WTC11 (cell line): ENCODE measurements at regions not wholly inside any gene's neighbourhood (a gene's known extent, or its start where the extent isn't known, plus 50 kb on each side); places are given as distances from the start of the nearest gene placed in this dataset.

Experiments
- ATAC-seq: fragments of 200-7000 bp; cut with Tn5 transposase; 2 replicates; pipeline ENCODE4 v1.10.0; 2021; ENCODE audit warnings: mild to moderate bottlenecking, moderate library complexity
- CTCF ChIA-PET: fragments of 300-600 bp; sonication (Branson Sonifier 250); formaldehyde crosslinking; loops from one replicate; lab custom pipeline; 2021; ENCODE audit warnings: antibody characterized with exemption; lab: Charles Lee
- POLR2A ChIA-PET: fragments of 350-600 bp; sonication (Branson Sonifier 250); formaldehyde crosslinking; loops from one replicate; lab custom pipeline; 2021; ENCODE audit warnings: antibody characterized with exemption; lab: Charles Lee
- DNase-seq: peaks from one replicate; pipeline ENCODE4 v3.0.0; 2021; ENCODE audit warnings: low spot score
- H3K27ac Mint-ChIP-seq: 2 replicates; pipeline ENCODE4 v1.8.0; 2021; ENCODE audit warnings: mixed read lengths
- H3K27me3 Mint-ChIP-seq: 2 replicates; pipeline ENCODE4 v1.8.0; 2021; ENCODE audit warnings: low read depth, mild to moderate bottlenecking, moderate library complexity, mixed read lengths
- H3K36me3 Mint-ChIP-seq: 2 replicates; pipeline ENCODE4 v1.8.0; 2021; ENCODE audit warnings: mixed read lengths
- H3K4me1 Mint-ChIP-seq: 2 replicates; pipeline ENCODE4 v1.8.0; 2022; ENCODE audit warnings: mixed read lengths
- H3K4me3 Mint-ChIP-seq: 2 replicates; pipeline ENCODE4 v1.8.0; 2021; ENCODE audit warnings: mild to moderate bottlenecking, moderate library complexity, mixed read lengths
- H3K9me3 Mint-ChIP-seq: 2 replicates; pipeline ENCODE4 v1.8.0; 2021; ENCODE audit warnings: mixed read lengths
- ATF1 ChIP-seq: sonication (generic); formaldehyde crosslinking; IDR thresholded peaks from 2 replicates; pipeline ENCODE4 v1.8.1; 2023; ENCODE audit warnings: mild to moderate bottlenecking, moderate library complexity, missing genetic modification reagents
- CREB1 ChIP-seq: sonication (generic); formaldehyde crosslinking; IDR thresholded peaks from 2 replicates; pipeline ENCODE4 v1.8.0; 2023; ENCODE audit warnings: mild to moderate bottlenecking, missing genetic modification reagents
- CREM ChIP-seq: sonication (generic); formaldehyde crosslinking; IDR thresholded peaks from 2 replicates; pipeline ENCODE4 v1.8.1; 2022; ENCODE audit warnings: mild to moderate bottlenecking, missing genetic modification reagents, moderate library complexity
- ETV6 ChIP-seq: sonication (generic); formaldehyde crosslinking; IDR thresholded peaks from 2 replicates; pipeline ENCODE4 v1.8.1; 2022; ENCODE audit warnings: mild to moderate bottlenecking, missing genetic modification reagents
- FOXK1 ChIP-seq: sonication (generic); formaldehyde crosslinking; IDR thresholded peaks from 2 replicates; pipeline ENCODE4 v1.8.0; 2022; ENCODE audit warnings: mild to moderate bottlenecking, moderate library complexity, missing genetic modification reagents
- MYBL2 ChIP-seq: sonication (generic); formaldehyde crosslinking; IDR thresholded peaks from 2 replicates; pipeline ENCODE4 v1.8.1; 2023; ENCODE audit warnings: mild to moderate bottlenecking, moderate library complexity, missing genetic modification reagents
- NFE2L1 ChIP-seq: sonication (generic); formaldehyde crosslinking; IDR thresholded peaks from 2 replicates; pipeline ENCODE4 v1.8.1; 2023; ENCODE audit warnings: missing genetic modification reagents
- NR1H2 ChIP-seq: sonication (generic); formaldehyde crosslinking; IDR thresholded peaks from 2 replicates; pipeline ENCODE4 v1.9.0; 2021; ENCODE audit warnings: mild to moderate bottlenecking, moderate library complexity, missing genetic modification reagents
- NR2C2 ChIP-seq: sonication (generic); formaldehyde crosslinking; IDR thresholded peaks from 2 replicates; pipeline ENCODE4 v1.8.0; 2022; ENCODE audit warnings: mild to moderate bottlenecking, missing genetic modification reagents
- NR3C1 ChIP-seq: sonication (generic); formaldehyde crosslinking; conservative IDR thresholded peaks from 2 replicates; pipeline ENCODE4 v1.8.1; 2023; ENCODE audit warnings: low read depth, mild to moderate bottlenecking, missing genetic modification reagents
- TP53 ChIP-seq: sonication (generic); formaldehyde crosslinking; IDR thresholded peaks from 2 replicates; pipeline ENCODE4 v1.8.1; 2023; ENCODE audit warnings: mild to moderate bottlenecking, missing genetic modification reagents
- ZNF121 ChIP-seq: sonication (generic); formaldehyde crosslinking; IDR thresholded peaks from 2 replicates; pipeline ENCODE4 v1.8.0; 2023; ENCODE audit warnings: missing genetic modification reagents
- ZNF423 ChIP-seq: fragments of 250-450 bp; sonication (Bioruptor Pico); IDR thresholded peaks from 2 replicates; pipeline ENCODE4 v2.1.2; 2022; ENCODE audit warnings: mild to moderate bottlenecking, moderate library complexity
- TF ChIP-seq, protein P1 (sequence below): sonication (generic); formaldehyde crosslinking; IDR thresholded peaks from 2 replicates; pipeline ENCODE4 v1.8.1; 2023; ENCODE audit warnings: mild to moderate bottlenecking, moderate library complexity, missing genetic modification reagents
- TF ChIP-seq, protein P2 (sequence below): sonication (generic); formaldehyde crosslinking; IDR thresholded peaks from 2 replicates; pipeline ENCODE4 v1.8.1; 2023; ENCODE audit warnings: mild to moderate bottlenecking, missing genetic modification reagents, borderline replicate concordance
- TF ChIP-seq, protein P3 (sequence below): sonication (generic); formaldehyde crosslinking; IDR thresholded peaks from 2 replicates; pipeline ENCODE4 v1.8.0; 2023; ENCODE audit warnings: missing genetic modification reagents, mild to moderate bottlenecking, borderline replicate concordance
- TF ChIP-seq, protein P4 (sequence below): sonication (generic); formaldehyde crosslinking; IDR thresholded peaks from 2 replicates; pipeline ENCODE4 v1.8.1; 2022; ENCODE audit warnings: mild to moderate bottlenecking, missing genetic modification reagents, moderate library complexity, borderline replicate concordance
- TF ChIP-seq, protein P5 (sequence below): sonication (generic); formaldehyde crosslinking; IDR thresholded peaks from 2 replicates; pipeline ENCODE4 v1.8.0; 2022; ENCODE audit warnings: mild to moderate bottlenecking, missing genetic modification reagents
- TF ChIP-seq, protein P6 (sequence below): sonication (generic); formaldehyde crosslinking; conservative IDR thresholded peaks from 2 replicates; pipeline ENCODE4 v1.8.1; 2022; ENCODE audit warnings: mild to moderate bottlenecking, missing genetic modification reagents

DNA sequence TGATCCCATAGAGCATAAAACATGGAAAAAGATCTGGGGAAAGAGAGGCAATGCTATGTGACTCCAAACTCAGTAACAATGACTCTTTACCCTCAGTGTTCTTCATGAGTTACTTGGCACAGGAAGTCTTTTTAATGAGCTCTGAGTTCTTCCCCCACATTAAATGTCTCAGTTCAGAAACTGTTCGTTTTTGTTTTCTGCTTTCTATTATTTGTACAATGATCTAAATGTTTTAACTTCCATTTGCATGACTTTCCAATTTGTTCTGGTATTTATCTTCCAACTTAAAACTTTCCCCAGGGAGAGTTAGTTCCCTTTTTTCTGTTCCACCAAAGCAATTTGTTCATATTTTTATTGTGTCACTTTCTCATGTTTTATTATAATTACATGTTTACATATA, 177.0 kb upstream of the ZBTB20 start (continued):
- TF ChIP-seq, protein P1, sequence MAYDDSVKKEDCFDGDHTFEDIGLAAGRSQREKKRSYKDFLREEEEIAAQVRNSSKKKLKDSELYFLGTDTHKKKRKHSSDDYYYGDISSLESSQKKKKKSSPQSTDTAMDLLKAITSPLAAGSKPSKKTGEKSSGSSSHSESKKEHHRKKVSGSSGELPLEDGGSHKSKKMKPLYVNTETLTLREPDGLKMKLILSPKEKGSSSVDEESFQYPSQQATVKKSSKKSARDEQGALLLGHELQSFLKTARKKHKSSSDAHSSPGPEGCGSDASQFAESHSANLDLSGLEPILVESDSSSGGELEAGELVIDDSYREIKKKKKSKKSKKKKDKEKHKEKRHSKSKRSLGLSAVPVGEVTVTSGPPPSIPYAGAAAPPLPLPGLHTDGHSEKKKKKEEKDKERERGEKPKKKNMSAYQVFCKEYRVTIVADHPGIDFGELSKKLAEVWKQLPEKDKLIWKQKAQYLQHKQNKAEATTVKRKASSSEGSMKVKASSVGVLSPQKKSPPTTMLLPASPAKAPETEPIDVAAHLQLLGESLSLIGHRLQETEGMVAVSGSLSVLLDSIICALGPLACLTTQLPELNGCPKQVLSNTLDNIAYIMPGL (CRISPR knock-in tag), result no peak

DNA sequence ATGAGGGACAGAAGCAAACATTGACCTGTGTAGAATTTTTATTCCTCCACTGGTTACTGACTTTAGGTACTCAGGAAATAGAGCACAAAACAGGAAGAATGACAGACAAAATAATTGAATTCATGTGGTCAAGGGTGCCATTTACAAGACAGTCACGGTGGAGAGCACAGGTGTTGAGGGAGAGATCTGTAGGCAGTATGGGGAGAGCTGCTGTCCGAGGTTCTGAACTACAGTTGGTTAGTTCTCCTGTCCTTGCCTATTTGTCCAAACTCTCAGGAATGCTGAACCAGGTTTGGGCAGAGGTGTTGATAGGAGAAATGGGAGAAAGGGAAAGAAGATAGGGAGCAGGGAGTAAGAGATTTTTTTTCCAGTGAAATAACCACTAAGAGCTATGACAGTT, 178.5 kb upstream of the ZBTB20 start:
- no peak overlapping the region for H3K4me3 Mint-ChIP-seq
- TF ChIP-seq FOXK1 (CRISPR knock-in tag) (peak; percentile 54; the same call in 1 of the 2 replicates), NR1H2 (no peak), CREB1 (CRISPR knock-in tag) (0 out of 2 replicates have a peak, but pooled peaks have one; percentile 66), ETV6 (0 out of 2 replicates have a peak, but pooled peaks have one; percentile 48), TP53 (CRISPR knock-in tag) (peak; percentile 60; the same call in 1 of the 2 replicates), NR2C2 (no peak), ZNF423 (CRISPR knock-in tag) (no peak), ZNF121 (CRISPR knock-in tag) (no peak), ATF1 (CRISPR knock-in tag) (no peak), MYBL2 (CRISPR knock-in tag) (0 out of 2 replicates have a peak, but pooled peaks have one; percentile 32), CREM (CRISPR knock-in tag) (no peak), NFE2L1 (CRISPR knock-in tag) (peak; percentile 81; the same call in 1 of the 2 replicates), NR3C1 (CRISPR knock-in tag) (0 out of 2 replicates have a peak, but pooled peaks have one; percentile 36)
- TF ChIP-seq, protein P2, sequence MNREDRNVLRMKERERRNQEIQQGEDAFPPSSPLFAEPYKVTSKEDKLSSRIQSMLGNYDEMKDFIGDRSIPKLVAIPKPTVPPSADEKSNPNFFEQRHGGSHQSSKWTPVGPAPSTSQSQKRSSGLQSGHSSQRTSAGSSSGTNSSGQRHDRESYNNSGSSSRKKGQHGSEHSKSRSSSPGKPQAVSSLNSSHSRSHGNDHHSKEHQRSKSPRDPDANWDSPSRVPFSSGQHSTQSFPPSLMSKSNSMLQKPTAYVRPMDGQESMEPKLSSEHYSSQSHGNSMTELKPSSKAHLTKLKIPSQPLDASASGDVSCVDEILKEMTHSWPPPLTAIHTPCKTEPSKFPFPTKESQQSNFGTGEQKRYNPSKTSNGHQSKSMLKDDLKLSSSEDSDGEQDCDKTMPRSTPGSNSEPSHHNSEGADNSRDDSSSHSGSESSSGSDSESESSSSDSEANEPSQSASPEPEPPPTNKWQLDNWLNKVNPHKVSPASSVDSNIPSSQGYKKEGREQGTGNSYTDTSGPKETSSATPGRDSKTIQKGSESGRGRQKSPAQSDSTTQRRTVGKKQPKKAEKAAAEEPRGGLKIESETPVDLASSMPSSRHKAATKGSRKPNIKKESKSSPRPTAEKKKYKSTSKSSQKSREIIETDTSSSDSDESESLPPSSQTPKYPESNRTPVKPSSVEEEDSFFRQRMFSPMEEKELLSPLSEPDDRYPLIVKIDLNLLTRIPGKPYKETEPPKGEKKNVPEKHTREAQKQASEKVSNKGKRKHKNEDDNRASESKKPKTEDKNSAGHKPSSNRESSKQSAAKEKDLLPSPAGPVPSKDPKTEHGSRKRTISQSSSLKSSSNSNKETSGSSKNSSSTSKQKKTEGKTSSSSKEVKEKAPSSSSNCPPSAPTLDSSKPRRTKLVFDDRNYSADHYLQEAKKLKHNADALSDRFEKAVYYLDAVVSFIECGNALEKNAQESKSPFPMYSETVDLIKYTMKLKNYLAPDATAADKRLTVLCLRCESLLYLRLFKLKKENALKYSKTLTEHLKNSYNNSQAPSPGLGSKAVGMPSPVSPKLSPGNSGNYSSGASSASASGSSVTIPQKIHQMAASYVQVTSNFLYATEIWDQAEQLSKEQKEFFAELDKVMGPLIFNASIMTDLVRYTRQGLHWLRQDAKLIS (CRISPR knock-in tag), result no peak
- TF ChIP-seq, protein P3, sequence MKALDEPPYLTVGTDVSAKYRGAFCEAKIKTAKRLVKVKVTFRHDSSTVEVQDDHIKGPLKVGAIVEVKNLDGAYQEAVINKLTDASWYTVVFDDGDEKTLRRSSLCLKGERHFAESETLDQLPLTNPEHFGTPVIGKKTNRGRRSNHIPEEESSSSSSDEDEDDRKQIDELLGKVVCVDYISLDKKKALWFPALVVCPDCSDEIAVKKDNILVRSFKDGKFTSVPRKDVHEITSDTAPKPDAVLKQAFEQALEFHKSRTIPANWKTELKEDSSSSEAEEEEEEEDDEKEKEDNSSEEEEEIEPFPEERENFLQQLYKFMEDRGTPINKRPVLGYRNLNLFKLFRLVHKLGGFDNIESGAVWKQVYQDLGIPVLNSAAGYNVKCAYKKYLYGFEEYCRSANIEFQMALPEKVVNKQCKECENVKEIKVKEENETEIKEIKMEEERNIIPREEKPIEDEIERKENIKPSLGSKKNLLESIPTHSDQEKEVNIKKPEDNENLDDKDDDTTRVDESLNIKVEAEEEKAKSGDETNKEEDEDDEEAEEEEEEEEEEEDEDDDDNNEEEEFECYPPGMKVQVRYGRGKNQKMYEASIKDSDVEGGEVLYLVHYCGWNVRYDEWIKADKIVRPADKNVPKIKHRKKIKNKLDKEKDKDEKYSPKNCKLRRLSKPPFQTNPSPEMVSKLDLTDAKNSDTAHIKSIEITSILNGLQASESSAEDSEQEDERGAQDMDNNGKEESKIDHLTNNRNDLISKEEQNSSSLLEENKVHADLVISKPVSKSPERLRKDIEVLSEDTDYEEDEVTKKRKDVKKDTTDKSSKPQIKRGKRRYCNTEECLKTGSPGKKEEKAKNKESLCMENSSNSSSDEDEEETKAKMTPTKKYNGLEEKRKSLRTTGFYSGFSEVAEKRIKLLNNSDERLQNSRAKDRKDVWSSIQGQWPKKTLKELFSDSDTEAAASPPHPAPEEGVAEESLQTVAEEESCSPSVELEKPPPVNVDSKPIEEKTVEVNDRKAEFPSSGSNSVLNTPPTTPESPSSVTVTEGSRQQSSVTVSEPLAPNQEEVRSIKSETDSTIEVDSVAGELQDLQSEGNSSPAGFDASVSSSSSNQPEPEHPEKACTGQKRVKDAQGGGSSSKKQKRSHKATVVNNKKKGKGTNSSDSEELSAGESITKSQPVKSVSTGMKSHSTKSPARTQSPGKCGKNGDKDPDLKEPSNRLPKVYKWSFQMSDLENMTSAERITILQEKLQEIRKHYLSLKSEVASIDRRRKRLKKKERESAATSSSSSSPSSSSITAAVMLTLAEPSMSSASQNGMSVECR (CRISPR knock-in tag), result peak; percentile 41; the same call in 1 of the 2 replicates
- TF ChIP-seq, protein P4, sequence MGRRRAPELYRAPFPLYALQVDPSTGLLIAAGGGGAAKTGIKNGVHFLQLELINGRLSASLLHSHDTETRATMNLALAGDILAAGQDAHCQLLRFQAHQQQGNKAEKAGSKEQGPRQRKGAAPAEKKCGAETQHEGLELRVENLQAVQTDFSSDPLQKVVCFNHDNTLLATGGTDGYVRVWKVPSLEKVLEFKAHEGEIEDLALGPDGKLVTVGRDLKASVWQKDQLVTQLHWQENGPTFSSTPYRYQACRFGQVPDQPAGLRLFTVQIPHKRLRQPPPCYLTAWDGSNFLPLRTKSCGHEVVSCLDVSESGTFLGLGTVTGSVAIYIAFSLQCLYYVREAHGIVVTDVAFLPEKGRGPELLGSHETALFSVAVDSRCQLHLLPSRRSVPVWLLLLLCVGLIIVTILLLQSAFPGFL, result no peak
- TF ChIP-seq, protein P5, sequence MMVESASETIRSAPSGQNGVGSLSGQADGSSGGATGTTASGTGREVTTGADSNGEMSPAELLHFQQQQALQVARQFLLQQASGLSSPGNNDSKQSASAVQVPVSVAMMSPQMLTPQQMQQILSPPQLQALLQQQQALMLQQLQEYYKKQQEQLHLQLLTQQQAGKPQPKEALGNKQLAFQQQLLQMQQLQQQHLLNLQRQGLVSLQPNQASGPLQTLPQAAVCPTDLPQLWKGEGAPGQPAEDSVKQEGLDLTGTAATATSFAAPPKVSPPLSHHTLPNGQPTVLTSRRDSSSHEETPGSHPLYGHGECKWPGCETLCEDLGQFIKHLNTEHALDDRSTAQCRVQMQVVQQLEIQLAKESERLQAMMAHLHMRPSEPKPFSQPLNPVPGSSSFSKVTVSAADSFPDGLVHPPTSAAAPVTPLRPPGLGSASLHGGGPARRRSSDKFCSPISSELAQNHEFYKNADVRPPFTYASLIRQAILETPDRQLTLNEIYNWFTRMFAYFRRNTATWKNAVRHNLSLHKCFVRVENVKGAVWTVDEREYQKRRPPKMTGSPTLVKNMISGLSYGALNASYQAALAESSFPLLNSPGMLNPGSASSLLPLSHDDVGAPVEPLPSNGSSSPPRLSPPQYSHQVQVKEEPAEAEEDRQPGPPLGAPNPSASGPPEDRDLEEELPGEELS (CRISPR knock-in tag), result peak; percentile 53; the same call in 1 of the 2 replicates
- TF ChIP-seq, protein P6, sequence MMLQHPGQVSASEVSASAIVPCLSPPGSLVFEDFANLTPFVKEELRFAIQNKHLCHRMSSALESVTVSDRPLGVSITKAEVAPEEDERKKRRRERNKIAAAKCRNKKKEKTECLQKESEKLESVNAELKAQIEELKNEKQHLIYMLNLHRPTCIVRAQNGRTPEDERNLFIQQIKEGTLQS (CRISPR knock-in tag), result no peak
- peak; percentile 94 for ATAC-seq
- H3K27ac Mint-ChIP-seq, result no peak overlapping the region
- CTCF ChIA-PET, result no interaction called here
- POLR2A ChIA-PET, result no interaction called here
- H3K27me3 Mint-ChIP-seq, result no peaks in the 10 kb centered on the region
- no peaks in the 10 kb centered on the region for H3K9me3 Mint-ChIP-seq
- no peaks in the 10 kb centered on the region for H3K36me3 Mint-ChIP-seq
- peaks cover 53% of the 10 kb centered on the region for H3K4me1 Mint-ChIP-seq
- DNase-seq, result peak; percentile 73
